WTC11 (cell line): ENCODE measurements at regions not wholly inside any gene's neighbourhood (a gene's known extent, or its start where the extent isn't known, plus 50 kb on each side); places are given as distances from the start of the nearest gene placed in this dataset.
"Not testable (repeated sequence)": the region's sequence is repeated elsewhere in the genome, so short reads cannot be mapped to it uniquely, and the experiment has no call there.

Experiments used
- ATAC-seq: fragments of 200-7000 bp; cut with Tn5 transposase; 2 replicates; pipeline ENCODE4 v1.10.0; 2021; ENCODE audit warnings: mild to moderate bottlenecking, moderate library complexity
- CTCF ChIA-PET: fragments of 300-600 bp; sonication (Branson Sonifier 250); formaldehyde crosslinking; loops from one replicate; lab custom pipeline; 2021; ENCODE audit warnings: antibody characterized with exemption; lab: Charles Lee
- POLR2A ChIA-PET: fragments of 350-600 bp; sonication (Branson Sonifier 250); formaldehyde crosslinking; loops from one replicate; lab custom pipeline; 2021; ENCODE audit warnings: antibody characterized with exemption; lab: Charles Lee
- DNase-seq: peaks from one replicate; pipeline ENCODE4 v3.0.0; 2021; ENCODE audit warnings: low spot score
- H3K27ac Mint-ChIP-seq: 2 replicates; pipeline ENCODE4 v1.8.0; 2021; ENCODE audit warnings: mixed read lengths
- H3K27me3 Mint-ChIP-seq: 2 replicates; pipeline ENCODE4 v1.8.0; 2021; ENCODE audit warnings: low read depth, mild to moderate bottlenecking, moderate library complexity, mixed read lengths
- H3K36me3 Mint-ChIP-seq: 2 replicates; pipeline ENCODE4 v1.8.0; 2021; ENCODE audit warnings: mixed read lengths
- H3K4me1 Mint-ChIP-seq: 2 replicates; pipeline ENCODE4 v1.8.0; 2022; ENCODE audit warnings: mixed read lengths
- H3K4me3 Mint-ChIP-seq: 2 replicates; pipeline ENCODE4 v1.8.0; 2021; ENCODE audit warnings: mild to moderate bottlenecking, moderate library complexity, mixed read lengths
- H3K9me3 Mint-ChIP-seq: 2 replicates; pipeline ENCODE4 v1.8.0; 2021; ENCODE audit warnings: mixed read lengths
- AR ChIP-seq: fragments of 250-450 bp; sonication (Bioruptor Pico); IDR thresholded peaks from 2 replicates; pipeline ENCODE4 v1.9.0; 2021; ENCODE audit warnings: mild to moderate bottlenecking
- FOXK1 ChIP-seq: sonication (generic); formaldehyde crosslinking; IDR thresholded peaks from 2 replicates; pipeline ENCODE4 v1.8.0; 2022; ENCODE audit warnings: mild to moderate bottlenecking, moderate library complexity, missing genetic modification reagents
- KAT7 ChIP-seq: sonication (generic); formaldehyde crosslinking; IDR thresholded peaks from 2 replicates; pipeline ENCODE4 v1.8.1; 2023; ENCODE audit warnings: missing genetic modification reagents, mild to moderate bottlenecking, borderline replicate concordance
- MXD4 ChIP-seq: fragments of 250-450 bp; sonication (Bioruptor Pico); IDR thresholded peaks from 2 replicates; pipeline ENCODE4 v1.8.0; 2021; ENCODE audit warnings: mild to moderate bottlenecking, moderate library complexity, borderline replicate concordance
- TEAD1 ChIP-seq: sonication (generic); formaldehyde crosslinking; IDR thresholded peaks from 2 replicates; pipeline ENCODE4 v1.8.0; 2022; ENCODE audit warnings: mild to moderate bottlenecking, missing genetic modification reagents
- TEAD4 ChIP-seq: sonication (generic); formaldehyde crosslinking; IDR thresholded peaks from 2 replicates; pipeline ENCODE4 v1.8.0; 2022; ENCODE audit warnings: mild to moderate bottlenecking, missing genetic modification reagents
- ZMAT4 ChIP-seq: fragments of 250-450 bp; sonication (Bioruptor Pico); IDR thresholded peaks from 2 replicates; pipeline ENCODE4 v1.9.0; 2021; ENCODE audit warnings: mild to moderate bottlenecking
- ZNF396 ChIP-seq: fragments of 250-450 bp; sonication (Bioruptor Pico); IDR thresholded peaks from 2 replicates; pipeline ENCODE4 v1.8.0; 2021; ENCODE audit warnings: mild to moderate bottlenecking, moderate library complexity, borderline replicate concordance
- ZNF425 ChIP-seq: fragments of 250-450 bp; sonication (Bioruptor Pico); conservative IDR thresholded peaks from 2 replicates; pipeline ENCODE4 v1.9.0; 2021; ENCODE audit warnings: mild to moderate bottlenecking

GRCh38 chr4:188444500-188444899, 305.3 kb downstream of the TRIML1 start:
- H3K27ac Mint-ChIP-seq, result no peak overlapping the region

GRCh38 chr4:188448996-188449395, 309.8 kb downstream of the TRIML1 start:
- POLR2A ChIA-PET, ATAC-seq, H3K9me3 Mint-ChIP-seq, H3K27me3 Mint-ChIP-seq, DNase-seq, H3K36me3 Mint-ChIP-seq, H3K4me3 Mint-ChIP-seq, CTCF ChIA-PET: not testable (repeated sequence)
- peaks cover 54% of the 10 kb centered on the region for H3K4me1 Mint-ChIP-seq
- H3K27ac Mint-ChIP-seq, result peak overlapping the region; percentile 22; the same call in 1 of the 2 replicates

More at GRCh38 chr4:188444500-188444899, 305.3 kb downstream of the TRIML1 start:
- ChIA-PET POLR2A (no interaction called here), CTCF (no interaction called here)
- ATAC-seq (no peak), DNase-seq (no peak)
- Mint-ChIP-seq H3K4me1 (peaks cover 14% of the 10 kb centered on the region), H3K9me3 (no peaks in the 10 kb centered on the region), H3K4me3 (no peak overlapping the region), H3K27me3 (no peaks in the 10 kb centered on the region; the same call in 1 of the 2 replicates), H3K36me3 (no peaks in the 10 kb centered on the region)
- TF ChIP-seq ZMAT4 (CRISPR knock-in tag), result no peak

GRCh38 chr4:188450571-188450970, 311.3 kb downstream of the TRIML1 start:
- Mint-ChIP-seq H3K9me3 (peaks cover 3% of the 10 kb centered on the region), H3K4me1 (peaks cover 64% of the 10 kb centered on the region), H3K27me3 (no peaks in the 10 kb centered on the region), H3K4me3 (no peak overlapping the region)
- no peak for DNase-seq
- TF ChIP-seq KAT7 (CRISPR knock-in tag), result no peak
- TF ChIP-seq, all 79 proteins: peak for 0
- POLR2A ChIA-PET, result no interaction called here
- no peak for ATAC-seq
- H3K36me3 Mint-ChIP-seq, result peaks cover 2% of the 10 kb centered on the region; the same call in 1 of the 2 replicates
- CTCF ChIA-PET, result no interaction called here
- peak overlapping the region; percentile 41; the same call in 1 of the 2 replicates for H3K27ac Mint-ChIP-seq

GRCh38 chr4:188452097-188452496, 312.9 kb downstream of the TRIML1 start:
- ChIA-PET POLR2A (no interaction called here), CTCF (interaction anchor here (0.6 kb wide), 1 partner anchor 48 kb away, joined by 4 read pairs; no protein-coding TSS in a partner anchor)
- DNase-seq (no peak), ATAC-seq (peak; percentile 74)
- Mint-ChIP-seq H3K36me3 (peaks cover 3% of the 10 kb centered on the region; the same call in 1 of the 2 replicates), H3K4me3 (peak overlapping the region; percentile 19; the same call in 1 of the 2 replicates), H3K27me3 (no peaks in the 10 kb centered on the region), H3K9me3 (peaks cover 4% of the 10 kb centered on the region), H3K4me1 (peaks cover 75% of the 10 kb centered on the region), H3K27ac (peak overlapping the region; percentile 78)
- TF ChIP-seq TEAD1 (CRISPR knock-in tag) (peak; percentile 82; the same call in 1 of the 2 replicates), TEAD4 (CRISPR knock-in tag) (peak; percentile 64; the same call in 1 of the 2 replicates), ZNF425 (CRISPR knock-in tag) (no peak)

GRCh38 chr4:188454575-188454974, 315.3 kb downstream of the TRIML1 start:
- Mint-ChIP-seq H3K9me3 (peaks cover 4% of the 10 kb centered on the region), H3K36me3 (peaks cover 3% of the 10 kb centered on the region; the same call in 1 of the 2 replicates), H3K4me3 (no peak overlapping the region), H3K27ac (peak overlapping the region; percentile 64), H3K4me1 (peaks cover 77% of the 10 kb centered on the region), H3K27me3 (no peaks in the 10 kb centered on the region)
- ChIA-PET CTCF (no interaction called here), POLR2A (no interaction called here)
- ATAC-seq (peak; percentile 33), DNase-seq (no peak)
- TF ChIP-seq ZNF396 (CRISPR knock-in tag), result no peak
- TF ChIP-seq AR, result no peak
- TF ChIP-seq FOXK1 (CRISPR knock-in tag), result no peak
- TF ChIP-seq MXD4 (CRISPR knock-in tag), result no peak
